SKM-1 treated with dmso at 0.1 percent for 144 hours (cell line): ENCODE measurements at regions not wholly inside any gene's neighbourhood (a gene's known extent, or its start where the extent isn't known, plus 50 kb on each side); places are given as distances from the start of the nearest gene placed in this dataset.
A peak's percentile ranks its signal among the peaks of the same experiment; 100 is the strongest.

Experiments
- DNase-seq: peaks from one replicate; lab custom pipeline; 2025; ENCODE audit not compliant: unreplicated experiment; lab: John Stamatoyannopoulos, UW

- DNase-seq: no peak
These were observed 178.2 kb upstream of the CRY1 start for GRCh38 chr12:107271523-107271922.

- no peak for DNase-seq
These were observed 182.2 kb upstream of the CRY1 start for GRCh38 chr12:107275530-107275929.

GRCh38 chr12:107277855-107278254 is 184.5 kb upstream of the CRY1 start:
- DNase-seq: peak; percentile 5

- DNase-seq: no peak
These were observed 189.3 kb upstream of the CRY1 start for GRCh38 chr12:107282628-107283027.

- DNase-seq: no peak
These were observed 190.3 kb upstream of the CRY1 start for GRCh38 chr12:107283652-107284051.

DNA sequence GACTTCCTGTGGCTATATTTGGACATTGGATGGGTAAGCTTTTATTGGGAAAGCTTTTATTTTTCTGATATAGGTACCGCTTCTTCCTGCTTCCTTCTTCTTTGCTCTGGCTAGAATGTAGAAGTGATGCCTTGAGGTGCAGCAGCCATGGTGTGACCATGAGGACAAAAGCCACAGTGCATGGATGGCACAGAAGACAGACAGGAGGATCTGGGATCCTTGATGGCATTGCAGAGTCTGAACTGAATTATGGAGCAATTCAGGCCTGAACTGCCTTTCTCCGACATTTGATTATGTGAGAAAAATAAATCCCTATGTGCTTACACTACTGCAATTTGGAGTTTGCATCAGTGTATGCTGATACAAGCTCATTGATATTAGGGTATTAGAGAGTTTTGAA is 191.3 kb upstream of the CRY1 start:
- DNase-seq: no peak

DNA sequence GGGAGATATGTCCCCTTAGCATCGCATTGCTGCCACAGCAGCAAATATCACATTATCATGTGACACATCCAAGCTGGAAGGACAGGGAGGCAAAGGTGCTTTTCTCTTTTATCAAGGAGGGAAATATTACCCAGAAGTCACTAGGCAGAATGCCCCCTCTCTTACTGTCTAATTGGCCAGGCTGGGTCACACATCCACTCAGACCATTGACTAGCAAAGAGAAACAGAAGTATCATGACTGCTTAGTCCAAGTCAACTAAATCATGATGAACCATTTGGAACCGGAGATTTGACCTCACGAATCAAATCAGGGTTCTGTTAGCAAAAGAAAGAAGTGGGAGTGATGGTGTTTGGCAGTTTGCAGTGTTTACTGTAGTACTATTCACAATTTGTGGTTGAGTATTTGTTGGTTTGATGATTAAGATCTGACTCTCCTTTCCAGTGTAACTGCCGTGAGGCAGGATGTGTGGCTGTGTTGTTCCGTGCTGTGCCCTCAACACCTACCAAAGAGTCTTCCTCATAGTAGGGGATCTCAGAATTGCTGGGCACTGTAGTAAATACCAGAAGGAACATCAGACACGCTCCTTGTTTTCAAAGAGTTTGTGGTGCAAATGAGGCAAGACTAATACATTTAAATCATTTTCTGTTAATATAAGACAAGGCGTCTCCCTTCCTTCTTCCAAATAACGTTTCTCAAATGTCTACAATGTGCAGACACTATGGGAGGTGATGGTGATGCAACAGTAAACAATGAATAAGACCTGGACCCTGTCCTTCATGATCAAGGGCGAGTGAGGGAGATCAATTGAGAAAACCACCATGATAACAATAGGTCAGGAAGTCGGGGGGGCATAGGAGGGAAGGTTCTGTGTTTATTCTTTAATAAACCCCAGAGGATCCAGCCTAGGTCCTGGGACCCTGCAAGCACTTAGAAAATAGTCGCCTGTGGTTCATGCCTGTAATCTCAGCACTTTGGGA is 194.4 kb upstream of the CRY1 start:
- no peak for DNase-seq

- DNase-seq: no peak
These were observed 195.2 kb upstream of the CRY1 start for GRCh38 chr12:107288414-107289127.

DNA sequence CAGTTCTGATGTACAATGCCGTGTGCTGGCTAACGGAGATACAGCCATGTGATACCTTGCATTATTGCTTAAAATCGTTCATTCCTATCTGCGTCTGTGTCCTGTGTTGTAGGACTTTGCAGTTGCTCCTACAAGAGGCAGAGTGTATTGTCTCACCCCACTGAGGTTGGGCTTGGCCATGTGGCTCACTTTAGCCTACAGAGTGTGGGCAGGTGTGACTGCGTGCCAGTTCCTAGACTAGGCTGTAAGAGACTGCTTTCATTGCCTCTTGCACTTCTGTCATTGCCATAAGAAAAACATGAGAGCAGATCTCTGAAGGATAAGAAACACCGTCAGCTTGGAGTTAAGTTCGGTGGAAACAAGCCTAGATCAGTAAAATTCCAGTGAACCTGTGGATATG is 197.7 kb upstream of the CRY1 start:
- DNase-seq: no peak

GRCh38 chr12:107296681-107297089 is 203.3 kb upstream of the CRY1 start:
- no peak for DNase-seq

DNA sequence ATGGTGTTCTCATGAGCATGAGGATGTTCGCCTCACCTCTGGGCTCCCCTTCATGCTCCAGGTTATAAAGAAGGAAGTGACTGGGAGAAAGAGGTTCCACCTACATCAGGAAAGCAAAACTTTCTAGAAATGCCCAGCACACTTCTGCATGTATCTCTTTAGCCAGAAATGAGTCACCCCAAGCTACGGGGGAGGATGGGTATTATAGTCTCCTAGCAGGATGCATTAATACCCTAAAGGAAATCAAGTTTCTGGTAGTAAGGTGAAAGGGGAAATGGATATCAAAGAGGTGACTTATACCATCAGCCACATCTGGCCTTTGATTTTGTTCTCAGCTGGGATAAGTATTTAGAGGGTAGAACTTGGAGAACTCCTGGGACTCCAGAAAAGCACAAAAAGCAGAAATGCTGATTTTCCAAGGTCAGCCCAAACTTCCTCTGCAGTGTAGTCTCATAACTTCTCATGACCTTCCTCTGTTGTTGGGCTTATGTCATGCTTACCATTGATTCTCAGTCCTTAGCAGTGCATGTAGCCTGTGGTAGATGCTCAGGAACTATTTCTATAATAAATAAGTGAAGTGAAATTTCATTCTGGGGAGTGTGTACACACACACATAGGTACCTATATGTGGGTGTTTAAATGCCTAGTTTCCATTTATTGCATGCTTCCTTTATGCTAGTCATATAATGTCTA is 209.4 kb upstream of the CRY1 start:
- no peak for DNase-seq

- DNase-seq: no peak
These were observed 211.5 kb upstream of the CRY1 start for GRCh38 chr12:107304588-107305532.

DNA sequence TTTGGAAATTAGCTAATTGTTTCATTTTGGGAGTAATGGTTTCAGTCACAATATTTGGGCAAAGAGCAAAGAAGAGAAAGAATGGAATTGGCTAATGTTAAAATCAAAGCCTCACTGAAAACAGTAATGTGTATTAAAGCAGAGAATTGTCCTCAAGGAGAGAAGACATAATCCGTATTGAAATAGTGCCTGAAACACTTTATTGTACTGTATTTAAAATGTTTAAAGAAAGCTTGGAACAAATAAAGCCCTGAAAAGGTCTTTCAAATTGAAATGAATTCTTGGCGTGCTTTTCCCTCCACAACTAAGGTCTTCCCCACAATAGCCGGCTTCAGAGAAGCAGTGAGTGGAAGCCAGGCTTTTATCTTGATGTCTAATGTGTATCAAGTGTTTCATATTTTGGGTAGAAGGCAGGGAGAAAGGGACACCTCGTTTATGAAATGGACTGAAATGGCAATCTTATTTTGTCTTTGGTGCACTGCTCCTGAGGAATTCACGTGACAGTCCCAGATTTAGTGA is 212.9 kb upstream of the CRY1 start:
- no peak for DNase-seq

DNA sequence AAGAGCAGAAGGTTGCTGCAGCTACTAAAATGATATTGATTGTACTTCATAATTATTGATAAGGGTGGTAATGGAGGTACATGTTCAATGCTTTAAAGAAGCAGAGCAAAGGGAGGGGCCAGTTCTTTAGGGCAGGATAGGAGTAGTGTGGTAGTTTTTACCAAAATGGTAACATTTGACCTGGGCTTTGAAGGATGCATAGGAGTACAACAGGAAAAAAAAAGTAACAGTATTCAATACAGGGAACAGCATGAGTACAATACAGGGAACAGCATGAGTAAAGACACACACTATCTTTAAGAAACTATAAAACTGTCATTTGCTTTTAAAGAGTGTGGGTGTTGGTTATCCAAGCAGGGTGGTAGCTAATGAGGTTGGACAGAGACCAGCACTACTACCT is 215.0 kb upstream of the CRY1 start:
- DNase-seq: no peak

GRCh38 chr12:107309020-107309419 is 215.7 kb upstream of the CRY1 start:
- no peak for DNase-seq

DNA sequence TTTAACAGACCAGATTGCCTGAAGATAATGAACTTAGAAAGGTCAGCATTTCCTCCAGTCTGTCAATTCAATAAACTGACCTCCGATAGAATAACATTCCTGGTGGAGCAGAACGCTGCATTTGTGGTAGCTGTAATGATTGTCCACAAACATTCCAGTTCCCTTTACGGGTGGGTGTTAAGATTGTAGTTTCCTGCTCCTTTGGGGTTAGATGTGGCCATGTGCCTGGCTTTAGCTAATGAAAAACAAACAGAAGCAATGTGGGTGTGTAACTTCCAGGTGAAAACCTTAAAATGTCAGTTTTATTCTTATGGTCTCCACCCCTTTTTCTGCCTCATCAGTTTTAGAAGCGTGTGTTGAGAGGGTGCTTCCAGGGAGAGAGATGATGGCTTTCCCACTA is 217.3 kb upstream of the CRY1 start:
- no peak for DNase-seq

DNA sequence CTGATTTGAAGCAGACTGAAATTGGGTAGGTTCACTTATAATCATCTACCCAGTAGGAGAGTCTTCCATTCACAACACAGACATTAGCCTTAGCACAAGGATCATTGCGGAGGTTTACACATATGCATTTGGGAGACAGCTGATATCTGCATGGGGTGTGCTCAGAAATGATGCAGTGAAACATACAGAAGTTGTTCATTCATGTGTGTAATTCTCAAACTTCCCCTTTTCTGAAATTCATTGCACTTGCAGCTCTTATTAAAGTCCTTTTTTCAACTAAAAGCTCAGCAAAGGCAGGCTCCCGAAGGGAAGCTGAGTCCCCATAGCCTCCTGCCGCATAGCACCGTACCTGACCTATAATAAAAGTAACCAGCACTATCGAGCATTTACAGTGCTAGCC is 218.3 kb upstream of the CRY1 start:
- no peak for DNase-seq

GRCh38 chr12:107317751-107318555 is 224.6 kb upstream of the CRY1 start:
- no peak for DNase-seq

GRCh38 chr12:107318556-107318805 is 225.1 kb upstream of the CRY1 start:
- no peak for DNase-seq
